ENCODE measurements at regions not wholly inside any gene's neighbourhood (a gene's known extent, or its start where the extent isn't known, plus 50 kb on each side); places are given as distances from the start of the nearest gene placed in this dataset.

DNA sequence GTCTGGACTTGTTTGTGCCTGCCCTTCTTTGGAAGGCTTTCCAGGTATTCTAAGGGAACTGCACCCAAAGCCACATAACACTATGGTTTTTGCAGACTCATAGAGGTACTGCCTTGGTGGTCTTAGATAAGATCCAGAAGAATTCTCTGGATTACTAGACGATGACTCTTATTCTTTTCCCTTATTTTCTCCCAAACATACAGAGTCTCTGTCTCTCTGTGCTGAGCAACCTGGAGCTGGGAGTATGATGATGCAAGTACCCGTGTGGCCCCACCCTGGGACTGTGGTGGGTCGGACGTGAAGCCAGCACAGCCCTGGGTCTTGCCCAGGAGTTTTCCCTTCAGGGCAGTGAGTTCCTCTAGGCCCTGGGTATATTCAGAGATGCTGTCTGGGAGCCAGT lies 1342.4 kb upstream of the TENM3 start:
- Histone ChIP-seq H3K27me3 (no peaks in the 10 kb centered on the region), H3K36me3 (no peaks in the 10 kb centered on the region), H3K9me3 (no peaks in the 10 kb centered on the region), H3K4me3 (no peak overlapping the region), H3K27ac (no peak overlapping the region), H3K4me1 (no peaks in the 10 kb centered on the region)
- ATAC-seq (no peak), DNase-seq (no peak)
- 81 to 87% (median 85%) methylated on average over 4 of the region's 4 CpGs for WGBS, 4 donors
- intact Hi-C loops (cut with DNase I) = no loop called here
- TF ChIP-seq, protein P1, sequence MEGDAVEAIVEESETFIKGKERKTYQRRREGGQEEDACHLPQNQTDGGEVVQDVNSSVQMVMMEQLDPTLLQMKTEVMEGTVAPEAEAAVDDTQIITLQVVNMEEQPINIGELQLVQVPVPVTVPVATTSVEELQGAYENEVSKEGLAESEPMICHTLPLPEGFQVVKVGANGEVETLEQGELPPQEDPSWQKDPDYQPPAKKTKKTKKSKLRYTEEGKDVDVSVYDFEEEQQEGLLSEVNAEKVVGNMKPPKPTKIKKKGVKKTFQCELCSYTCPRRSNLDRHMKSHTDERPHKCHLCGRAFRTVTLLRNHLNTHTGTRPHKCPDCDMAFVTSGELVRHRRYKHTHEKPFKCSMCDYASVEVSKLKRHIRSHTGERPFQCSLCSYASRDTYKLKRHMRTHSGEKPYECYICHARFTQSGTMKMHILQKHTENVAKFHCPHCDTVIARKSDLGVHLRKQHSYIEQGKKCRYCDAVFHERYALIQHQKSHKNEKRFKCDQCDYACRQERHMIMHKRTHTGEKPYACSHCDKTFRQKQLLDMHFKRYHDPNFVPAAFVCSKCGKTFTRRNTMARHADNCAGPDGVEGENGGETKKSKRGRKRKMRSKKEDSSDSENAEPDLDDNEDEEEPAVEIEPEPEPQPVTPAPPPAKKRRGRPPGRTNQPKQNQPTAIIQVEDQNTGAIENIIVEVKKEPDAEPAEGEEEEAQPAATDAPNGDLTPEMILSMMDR (IDR thresholded peaks at IDR 0.05) = no peak
- TF ChIP-seq POLR2A (IDR thresholded peaks at IDR 0.05) = no peak

DNA sequence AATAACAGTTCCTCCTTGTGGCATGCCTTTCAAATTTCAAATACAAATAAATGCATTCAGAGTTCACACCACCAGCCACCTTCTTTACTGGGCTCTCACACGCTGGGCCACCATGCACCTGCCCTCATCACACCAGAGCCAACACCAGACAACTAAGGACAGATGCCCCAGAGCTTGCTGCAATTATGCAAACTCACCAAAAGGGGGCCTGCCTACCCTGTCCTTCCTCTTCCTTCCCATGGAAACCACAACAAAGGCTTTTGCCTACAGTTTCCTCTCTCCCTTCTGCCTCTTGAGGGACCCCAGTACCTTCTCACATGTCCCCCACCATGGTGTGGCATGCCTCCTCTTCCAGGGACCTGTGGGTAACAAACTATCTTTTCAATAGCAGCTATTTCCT lies 1333.9 kb upstream of the TENM3 start:
- intact Hi-C loops (cut with DNase I) = no loop called here
- Histone ChIP-seq H3K27ac (no peak overlapping the region), H3K4me1 (no peaks in the 10 kb centered on the region), H3K36me3 (no peaks in the 10 kb centered on the region), H3K9me3 (no peaks in the 10 kb centered on the region), H3K27me3 (no peaks in the 10 kb centered on the region), H3K4me3 (no peak overlapping the region)
- no peak for DNase-seq
- 63 to 89% (median 68%) methylated on average over 1 of the region's 1 CpG for WGBS, 4 donors
- no peak for ATAC-seq
- TF ChIP-seq, protein P1 (IDR thresholded peaks at IDR 0.05) = no peak
- no peak for TF ChIP-seq POLR2A (IDR thresholded peaks at IDR 0.05)

DNA sequence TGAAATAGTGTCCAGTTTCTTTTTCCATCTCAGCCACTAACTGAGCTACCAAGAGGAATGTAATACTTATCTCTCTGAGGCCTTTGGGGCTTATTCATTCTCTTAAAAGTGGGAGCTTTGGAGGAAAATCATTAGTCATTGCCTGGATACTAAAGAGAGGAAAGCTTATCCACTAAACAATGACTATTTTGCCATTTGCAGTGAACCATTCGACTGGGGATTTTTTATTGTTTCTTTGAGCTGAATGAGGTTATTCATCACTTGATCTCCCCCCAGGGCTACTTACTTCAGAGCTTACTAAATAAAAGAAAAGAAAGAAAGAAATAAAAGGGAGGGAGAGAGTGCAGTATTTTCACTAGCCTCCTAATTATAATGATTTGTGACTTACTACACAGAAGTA lies 1329.5 kb upstream of the TENM3 start:
- Histone ChIP-seq H3K36me3 (no peaks in the 10 kb centered on the region), H3K4me1 (no peaks in the 10 kb centered on the region), H3K27ac (no peak overlapping the region), H3K9me3 (no peaks in the 10 kb centered on the region), H3K4me3 (no peak overlapping the region), H3K27me3 (no peaks in the 10 kb centered on the region)
- ATAC-seq = no peak
- no peak for DNase-seq
- intact Hi-C loops (cut with DNase I) = no loop called here
- TF ChIP-seq POLR2A (IDR thresholded peaks at IDR 0.05) = no peak
- TF ChIP-seq, protein P1 (IDR thresholded peaks at IDR 0.05) = no peak
- WGBS, 4 donors = 51 to 59% (median 55%) methylated on average over 1 of the region's 1 CpG

DNA sequence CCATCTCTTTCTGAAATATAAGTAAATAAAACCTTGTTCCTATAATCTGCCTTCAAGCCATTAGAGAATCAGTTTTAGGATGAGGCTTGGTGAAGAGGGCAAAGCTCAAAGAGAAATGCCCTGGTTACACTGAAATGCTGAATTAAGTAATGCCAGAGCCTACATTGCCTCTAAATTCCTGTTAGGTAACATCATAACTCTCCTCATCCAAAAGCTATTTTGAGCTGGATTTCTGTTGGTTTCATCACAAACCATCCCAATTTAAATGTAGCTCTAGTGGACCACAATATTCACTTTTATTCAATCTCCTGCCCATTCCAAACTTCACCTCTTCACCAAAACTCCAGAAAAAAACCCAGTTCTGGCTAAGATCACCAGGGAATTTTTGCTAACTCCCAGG lies 1319.7 kb upstream of the TENM3 start:
- intact Hi-C loops (cut with DNase I) = no loop called here
- Histone ChIP-seq H3K27ac (no peak overlapping the region), H3K4me3 (no peak overlapping the region), H3K27me3 (no peaks in the 10 kb centered on the region), H3K9me3 (peaks cover 0 to 7% (median 0%) of the 10 kb centered on the region in 12 donors), H3K4me1 (no peaks in the 10 kb centered on the region), H3K36me3 (no peaks in the 10 kb centered on the region)
- TF ChIP-seq POLR2A (IDR thresholded peaks at IDR 0.05) = no peak
- TF ChIP-seq, protein P1 (IDR thresholded peaks at IDR 0.05) = no peak
- no peak for ATAC-seq
- DNase-seq = no peak

Data from heart left ventricle (tissue), 16 donors.